NCI-H1105 (cell line): ENCODE measurements at regions not wholly inside any gene's neighbourhood (a gene's known extent, or its start where the extent isn't known, plus 50 kb on each side); places are given as distances from the start of the nearest gene placed in this dataset.

ENCODE experiments used
- DNase-seq: peaks from one replicate; lab custom pipeline; 2025; lab: John Stamatoyannopoulos, UW

GRCh38 chr10:106520698-106521097 is 643.8 kb downstream of the SORCS1 start:
- DNase-seq = no peak

GRCh38 chr10:106519376-106520030 is 645.0 kb downstream of the SORCS1 start:
- DNase-seq = no peak

GRCh38 chr10:106515206-106515790 is 649.2 kb downstream of the SORCS1 start:
- DNase-seq = no peak

- no peak for DNase-seq
These were observed 651.1 kb downstream of the SORCS1 start for GRCh38 chr10:106513352-106513771.

- DNase-seq = no peak
These were observed 652.6 kb downstream of the SORCS1 start for GRCh38 chr10:106511917-106512316.

GRCh38 chr10:106508950-106509349 is 655.6 kb downstream of the SORCS1 start:
- DNase-seq = no peak

GRCh38 chr10:106506526-106507283 is 657.8 kb downstream of the SORCS1 start:
- DNase-seq = no peak

- DNase-seq = no peak
These were observed 660.0 kb downstream of the SORCS1 start for GRCh38 chr10:106504536-106504935.

- DNase-seq = no peak
These were observed 661.9 kb downstream of the SORCS1 start for GRCh38 chr10:106502641-106503040.

GRCh38 chr10:106500925-106501525 is 663.5 kb downstream of the SORCS1 start:
- no peak for DNase-seq

GRCh38 chr10:106500041-106500924 is 664.2 kb downstream of the SORCS1 start:
- no peak for DNase-seq

GRCh38 chr10:106499448-106499847 is 665.1 kb downstream of the SORCS1 start:
- no peak for DNase-seq

- no peak for DNase-seq
These were observed 665.8 kb downstream of the SORCS1 start for GRCh38 chr10:106498675-106499074.

GRCh38 chr10:106495931-106496330 is 668.6 kb downstream of the SORCS1 start:
- no peak for DNase-seq

- no peak for DNase-seq
These were observed 670.8 kb downstream of the SORCS1 start for GRCh38 chr10:106493751-106494150.

GRCh38 chr10:106493226-106493625 is 671.3 kb downstream of the SORCS1 start:
- no peak for DNase-seq

- DNase-seq = no peak
These were observed 676.8 kb downstream of the SORCS1 start for GRCh38 chr10:106487726-106488125.

GRCh38 chr10:106481598-106482275 is 682.8 kb downstream of the SORCS1 start:
- DNase-seq = no peak

GRCh38 chr10:106479636-106480035 is 684.9 kb downstream of the SORCS1 start:
- no peak for DNase-seq

GRCh38 chr10:106474876-106475275 is 689.6 kb downstream of the SORCS1 start:
- no peak for DNase-seq

- DNase-seq = no peak
These were observed 691.3 kb downstream of the SORCS1 start for GRCh38 chr10:106473129-106473685.
